K562 (cell line): ENCODE measurements at regions not wholly inside any gene's neighbourhood (a gene's known extent, or its start where the extent isn't known, plus 50 kb on each side); places are given as distances from the start of the nearest gene placed in this dataset.

ENCODE experiments used
- ATAC-seq: fragments of 200-7000 bp; cut with Tn5 transposase; 3 replicates; pipeline ENCODE4 v1.9.1; 2020; ENCODE audit warnings: moderate library complexity
- BruUV-seq: library from RNA; stranded (reverse); fragments of 400-500 nt; replicated peaks from 2 replicates; lab custom pipeline; 2021; lab: Mats Ljungman, UMichigan
- CTCF ChIA-PET: fragments of 300-600 bp; formaldehyde crosslinking; extraction: SDS; loops from one replicate; lab custom pipeline; 2021; ENCODE audit warnings: low intra/inter-chr PET ratio; lab: Yijun Ruan, JAX
- POLR2A ChIA-PET: fragments of 300-600, 350-650 bp; sonication (Branson Sonifier 250); formaldehyde crosslinking; extraction: SDS; loops from one replicate; lab custom pipeline; 2021; ENCODE audit warnings: antibody characterized with exemption, inconsistent platforms; lab: Yijun Ruan, JAX
- DNase-seq, 4 experiments: peaks; one replicate each; pipeline versions ENCODE4 v3.0.0 to v3.0.0-alpha.2; 2011 to 2018; ENCODE audit warnings: low spot score in 3 of 4, mixed read lengths in 3 of 4; ENCODE audit errors: extremely low read depth in 1 of 4
- FAIRE-seq: peaks from 2 replicates; lab custom pipeline; 2011; peaks lifted over from hg19 to GRCh38; lab: Jason Lieb, UNC
- H2AFZ ChIP-seq: 2 replicates; pipeline ENCODE4 v1.6.0; 2011; ENCODE audit warnings: low read depth, low read length, control low read depth, inconsistent platforms
- H3K27ac ChIP-seq: fragments of 200-600 bp; 3 replicates; pipeline ENCODE4 v1.8.0; 2011; ENCODE audit warnings: low read depth, mild to moderate bottlenecking, control low read depth, inconsistent platforms, low read length, moderate library complexity, mixed read lengths; ENCODE audit errors: extremely low read depth
- H3K27me3 ChIP-seq, 2 experiments: fragments of 300-600 bp in 1 of 2; 2 replicates in 1 of 2; 3 replicates in 1 of 2; pipeline versions ENCODE4 v1.6.0 to v1.8.0; 2011; ENCODE audit warnings: inconsistent platforms in 2 of 2, low read length in 2 of 2, mild to moderate bottlenecking in 1 of 2, mixed read lengths in 1 of 2, moderate library complexity in 1 of 2; ENCODE audit not compliant: control insufficient read depth in 2 of 2, insufficient read depth in 2 of 2
- H3K36me3 ChIP-seq: fragments of 300-600 bp; 3 replicates; pipeline ENCODE4 v1.8.0; 2011; ENCODE audit warnings: mild to moderate bottlenecking, low read length, inconsistent platforms; ENCODE audit not compliant: control insufficient read depth, insufficient read depth
- H3K4me1 ChIP-seq, 2 experiments: fragments of 200-600 bp in 1 of 2; replicated peaks in 1 of 2; 2 replicates in 1 of 2; 3 replicates in 1 of 2; pipeline versions ENCODE4 v1.5.1 to v1.8.0; 2011; ENCODE audit warnings: inconsistent platforms in 2 of 2, low read length in 2 of 2, mild to moderate bottlenecking in 1 of 2, mixed read lengths in 1 of 2, moderate library complexity in 1 of 2; ENCODE audit not compliant: control insufficient read depth in 2 of 2, insufficient read depth in 2 of 2
- H3K4me2 ChIP-seq: 2 replicates; pipeline ENCODE4 v1.6.1; 2011; ENCODE audit warnings: low read length, control low read depth, inconsistent platforms, mixed read lengths; ENCODE audit not compliant: insufficient read depth
- H3K4me3 ChIP-seq: fragments of 200-600 bp; sonication (generic), shearing (Covaris generic); 2 replicates; pipeline ENCODE4 v1.5.1; 2016; ENCODE audit warnings: control low read depth, inconsistent platforms
- H3K79me2 ChIP-seq: fragments of 200-600 bp; 3 replicates; pipeline ENCODE4 v1.8.0; 2011; ENCODE audit warnings: low read length, inconsistent platforms; ENCODE audit not compliant: control insufficient read depth, insufficient read depth
- H3K9ac ChIP-seq, 2 experiments: 2 replicates each; pipeline versions ENCODE4 v1.6.0 to v1.6.1; 2011; ENCODE audit warnings: low read depth in 2 of 2, low read length in 2 of 2, control low read depth in 1 of 2, inconsistent platforms in 1 of 2, mild to moderate bottlenecking in 1 of 2, mixed read lengths in 1 of 2; ENCODE audit not compliant: insufficient read depth in 1 of 2
- H3K9me1 ChIP-seq: one replicate; pipeline ENCODE4 v1.6.0; 2011; ENCODE audit warnings: inconsistent platforms, mild to moderate bottlenecking, low read length, moderate library complexity; ENCODE audit not compliant: control insufficient read depth, insufficient read depth
- H3K9me3 ChIP-seq: replicated peaks from 2 replicates; pipeline ENCODE4 v1.5.1; 2011; ENCODE audit warnings: low read depth, low read length, inconsistent platforms; ENCODE audit not compliant: control insufficient read depth, insufficient read depth
- H4K20me1 ChIP-seq: replicated peaks from 2 replicates; pipeline ENCODE4 v1.6.1; 2011; ENCODE audit warnings: low read length, inconsistent platforms, mixed read lengths; ENCODE audit not compliant: control insufficient read depth, insufficient read depth
- KDM4B ChIP-seq, 2 experiments: fragments of 450-650 bp in 1 of 2; sonication (generic) in 1 of 2; IDR thresholded peaks; 2 replicates each; pipeline ENCODE4 v1.6.1; 2016 to 2017; ENCODE audit warnings: borderline replicate concordance in 2 of 2, antibody characterized with exemption in 1 of 2, low read depth in 1 of 2, mild to moderate bottlenecking in 1 of 2
- POU5F1 ChIP-seq: fragments of 150-350 bp; IDR thresholded peaks from 2 replicates; pipeline ENCODE4 v1.6.1; 2014; ENCODE audit warnings: borderline replicate concordance, low read length, low read depth, mild to moderate bottlenecking; ENCODE audit not compliant: partially characterized antibody
- SPI1 ChIP-seq: IDR thresholded peaks from 2 replicates; pipeline ENCODE4 v1.6.1; 2011; ENCODE audit warnings: low read depth, low read length, control low read depth, borderline replicate concordance
- ZBTB7A ChIP-seq: IDR thresholded peaks from 2 replicates; pipeline ENCODE4 v1.6.1; 2011; ENCODE audit warnings: low read depth, mild to moderate bottlenecking, low read length, moderate library complexity, borderline replicate concordance; ENCODE audit not compliant: control insufficient read depth
- WGBS: fragments of 100-300 bp; shearing (Covaris generic); methylation state at CpG from one replicate; pipeline ENCODE4 v1.1.6; 2016; ENCODE audit warnings: low coverage, mixed read lengths; ENCODE audit not compliant: insufficient coverage; ENCODE audit errors: missing lambda C conversion rate; 5-methylcytosine and 5-hydroxymethylcytosine counted together
- in situ Hi-C: fragments of 300-500 bp; cut with MboI; formaldehyde crosslinking; loops from 4 replicates; pipeline ENCODE4 v1.15.0; 2018; ENCODE audit warnings: inconsistent platforms, mixed read lengths
- intact Hi-C: fragments of 100-400 bp; cut with micrococcal nuclease; formaldehyde crosslinking; loops from 2 replicates; pipeline ENCODE4 v1.14.2; 2022
- TF ChIP-seq, protein P1 (sequence below): fragments of 450-650 bp; formaldehyde crosslinking; IDR thresholded peaks from 2 replicates; pipeline ENCODE4 v1.4.0; 2020; ENCODE audit warnings: mild to moderate bottlenecking, mixed read lengths

DNA sequence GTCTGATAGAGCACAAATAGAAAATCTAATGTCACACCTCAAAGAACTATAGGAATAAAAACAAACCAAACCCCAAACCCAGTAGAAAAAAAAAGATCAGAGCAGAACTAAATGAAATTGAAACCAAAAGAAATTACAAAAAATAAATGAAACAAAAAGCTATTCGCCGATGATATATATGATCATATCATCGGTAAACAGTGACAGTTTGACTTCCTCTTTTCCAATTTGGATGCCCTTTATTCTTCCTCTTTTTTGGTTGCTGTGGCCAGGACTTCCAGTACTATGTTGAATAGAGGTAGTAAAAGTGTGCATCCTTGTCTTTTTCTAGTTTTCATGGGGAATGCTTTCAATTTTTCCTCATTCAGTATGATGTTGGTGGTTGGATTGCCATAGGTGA is 215.3 kb upstream of the AR start:
- H3K4me3 ChIP-seq = no peak overlapping the region
- no peaks in the 10 kb centered on the region for H3K4me1 ChIP-seq
- BruUV-seq = no TSS peak
- ChIA-PET POLR2A (no interaction called here), CTCF (interaction anchor here (0.7 kb wide), 1 partner anchor 821 kb away, joined by 3 read pairs; no protein-coding TSS in a partner anchor)
- no peak overlapping the region for H3K4me2 ChIP-seq
- DNase-seq (no peak), ATAC-seq (no peak), FAIRE-seq (no peak)
- no peaks in the 10 kb centered on the region for H3K27me3 ChIP-seq
- H3K9me3 ChIP-seq = no peaks in the 10 kb centered on the region
- no peaks in the 10 kb centered on the region for H3K36me3 ChIP-seq
- H3K9ac ChIP-seq = no peak overlapping the region
- H4K20me1 ChIP-seq = no peaks in the 10 kb centered on the region
- no peaks in the 10 kb centered on the region for H3K79me2 ChIP-seq
- intact Hi-C loops (no loop called here), in situ Hi-C loops (no loop called here)
- H3K27ac ChIP-seq = no peak overlapping the region
- no peaks in the 10 kb centered on the region for H3K9me1 ChIP-seq
- TF ChIP-seq SPI1 = peak; percentile 32; the same call in 1 of the 2 replicates
- TF ChIP-seq KDM4B (IDR thresholded peaks at IDR 0.05; ENCODE audit: borderline replicate concordance in 2 of 2, low read depth in 1 of 2) = no peak
- WGBS = 0% methylated on average over 3 of the region's 3 CpGs
- H2AFZ ChIP-seq = no peak overlapping the region

- no peaks in the 10 kb centered on the region for H3K79me2 ChIP-seq
Measured at GRCh38 chrX:67334323-67334722, 209.5 kb upstream of the AR start.

More at GRCh38 chrX:67334323-67334722, 209.5 kb upstream of the AR start:
- H3K27ac ChIP-seq = no peak overlapping the region
- no peaks in the 10 kb centered on the region for H3K9me3 ChIP-seq
- intact Hi-C loops (no loop called here), in situ Hi-C loops (no loop called here)
- TF ChIP-seq ZBTB7A = no peak
- TF ChIP-seq POU5F1 = no peak
- TF ChIP-seq, protein P1, sequence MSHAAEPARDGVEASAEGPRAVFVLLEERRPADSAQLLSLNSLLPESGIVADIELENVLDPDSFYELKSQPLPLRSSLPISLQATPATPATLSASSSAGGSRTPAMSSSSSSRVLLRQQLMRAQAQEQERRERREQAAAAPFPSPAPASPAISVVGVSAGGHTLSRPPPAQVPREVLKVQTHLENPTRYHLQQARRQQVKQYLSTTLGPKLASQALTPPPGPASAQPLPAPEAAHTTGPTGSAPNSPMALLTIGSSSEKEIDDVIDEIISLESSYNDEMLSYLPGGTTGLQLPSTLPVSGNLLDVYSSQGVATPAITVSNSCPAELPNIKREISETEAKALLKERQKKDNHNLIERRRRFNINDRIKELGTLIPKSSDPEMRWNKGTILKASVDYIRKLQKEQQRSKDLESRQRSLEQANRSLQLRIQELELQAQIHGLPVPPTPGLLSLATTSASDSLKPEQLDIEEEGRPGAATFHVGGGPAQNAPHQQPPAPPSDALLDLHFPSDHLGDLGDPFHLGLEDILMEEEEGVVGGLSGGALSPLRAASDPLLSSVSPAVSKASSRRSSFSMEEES (CRISPR knock-in tag) = no peak
- H3K4me1 ChIP-seq = no peaks in the 10 kb centered on the region
- H3K9me1 ChIP-seq = no peaks in the 10 kb centered on the region
- ATAC-seq (no peak), DNase-seq (no peak), FAIRE-seq (no peak)
- H3K9ac ChIP-seq = no peak overlapping the region
- no TSS peak for BruUV-seq
- no peaks in the 10 kb centered on the region for H4K20me1 ChIP-seq
- H3K4me3 ChIP-seq = no peak overlapping the region
- no peaks in the 10 kb centered on the region for H3K36me3 ChIP-seq
- H2AFZ ChIP-seq = no peak overlapping the region
- CTCF ChIA-PET = no interaction called here
- H3K27me3 ChIP-seq = no peaks in the 10 kb centered on the region
- no peak overlapping the region for H3K4me2 ChIP-seq
- POLR2A ChIA-PET = no interaction called here
- 0% methylated on average over 2 of the region's 2 CpGs for WGBS
